PC-3 (cell line): ENCODE measurements at regions not wholly inside any gene's neighbourhood (a gene's known extent, or its start where the extent isn't known, plus 50 kb on each side); places are given as distances from the start of the nearest gene placed in this dataset.

Experiments used
- ATAC-seq: fragments of 200-7000 bp; cut with Tn5 transposase; 2 replicates; pipeline ENCODE4 v1.9.1; 2020; ENCODE audit warnings: mild to moderate bottlenecking, moderate library complexity
- BruUV-seq: library from RNA; stranded (reverse); fragments of 400-500 nt; replicated peaks from 2 replicates; lab custom pipeline; 2021; lab: Mats Ljungman, UMichigan
- CTCF ChIA-PET: fragments of 300-600 bp; sonication (Branson Sonifier 250); formaldehyde crosslinking; loops from one replicate; lab custom pipeline; 2022; ENCODE audit warnings: antibody characterized with exemption; lab: Charles Lee
- POLR2A ChIA-PET: fragments of 300-600 bp; sonication (Branson Sonifier 250); formaldehyde crosslinking; loops from one replicate; lab custom pipeline; 2022; ENCODE audit warnings: antibody characterized with exemption; ENCODE audit not compliant: unreplicated experiment; lab: Charles Lee
- DNase-seq: peaks from one replicate; pipeline ENCODE4 v3.0.0-alpha.2; 2015
- H2AFZ ChIP-seq: fragments of 300-600 bp; sonication (generic); 2 replicates; pipeline ENCODE4 v1.6.0; 2016; ENCODE audit warnings: antibody characterized with exemption, low read length
- H3F3A ChIP-seq: fragments of 300-600 bp; sonication (generic); one replicate; pipeline ENCODE4 v1.6.0; 2017; ENCODE audit warnings: antibody characterized with exemption, low read length, control low read depth, mild to moderate bottlenecking; ENCODE audit not compliant: unreplicated experiment
- H3K27ac ChIP-seq: fragments of 300-600 bp; sonication (generic); 2 replicates; pipeline ENCODE4 v1.5.1; 2016; ENCODE audit warnings: mild to moderate bottlenecking, low read length
- H3K27me3 ChIP-seq: fragments of 300-600 bp; sonication (generic); 2 replicates; pipeline ENCODE4 v1.6.1; 2016; ENCODE audit warnings: low read length, mixed read lengths
- H3K36me3 ChIP-seq: fragments of 300-600 bp; sonication (generic); 2 replicates; pipeline ENCODE4 v1.6.1; 2016; ENCODE audit warnings: low read depth, mixed run types, low read length, mixed read lengths
- H3K4me1 ChIP-seq: fragments of 300-600 bp; sonication (generic); 2 replicates; pipeline ENCODE4 v1.5.1; 2016; ENCODE audit warnings: low read length; ENCODE audit not compliant: insufficient read depth
- H3K4me2 ChIP-seq: fragments of 300-600 bp; sonication (generic); 2 replicates; pipeline ENCODE4 v1.6.0; 2016; ENCODE audit warnings: low read length
- H3K4me3 ChIP-seq: fragments of 300-600 bp; sonication (generic); 2 replicates; pipeline ENCODE4 v1.5.1; 2016; ENCODE audit warnings: mild to moderate bottlenecking, low read length, mixed read lengths
- H3K79me2 ChIP-seq: fragments of 300-600 bp; sonication (generic); 2 replicates; pipeline ENCODE4 v1.6.1; 2017; ENCODE audit warnings: low read length, mixed read lengths
- H3K9ac ChIP-seq: fragments of 300-600 bp; sonication (generic); 2 replicates; pipeline ENCODE4 v1.6.0; 2016; ENCODE audit warnings: mild to moderate bottlenecking, low read length
- H3K9me2 ChIP-seq: fragments of 300-600 bp; sonication (generic); replicated peaks from 2 replicates; pipeline ENCODE4 v1.6.1; 2016; ENCODE audit warnings: mixed run types, low read length, mixed read lengths
- H3K9me3 ChIP-seq: fragments of 300-600 bp; sonication (generic); 2 replicates; pipeline ENCODE4 v1.6.1; 2016; ENCODE audit warnings: low read length, mixed read lengths
- H4K20me1 ChIP-seq: fragments of 300-600 bp; sonication (generic); 2 replicates; pipeline ENCODE4 v1.6.1; 2016; ENCODE audit warnings: low read length, mixed read lengths
- EZH2 ChIP-seq: fragments of 300-600 bp; sonication (generic); IDR thresholded peaks from one replicate; pipeline ENCODE4 v1.6.1; 2017; ENCODE audit warnings: antibody characterized with exemption, mild to moderate bottlenecking, low read length; ENCODE audit not compliant: unreplicated experiment
- EZH2phosphoT487 ChIP-seq: fragments of 300-600 bp; sonication (generic); IDR thresholded peaks from 2 replicates; pipeline ENCODE4 v1.6.1; 2018; ENCODE audit warnings: mild to moderate bottlenecking, antibody characterized with exemption, low read length, borderline replicate concordance
- intact Hi-C: fragments of 100-400 bp; cut with micrococcal nuclease; formaldehyde crosslinking; loops from 2 replicates; pipeline ENCODE4 v1.9.0; 2023
- TF ChIP-seq, protein P1 (sequence below): fragments of 300-600 bp; sonication (generic); conservative IDR thresholded peaks from 2 replicates; pipeline ENCODE4 v1.5.1; 2017; ENCODE audit warnings: antibody characterized with exemption, low read depth, mild to moderate bottlenecking, low read length

GRCh38 chrX:130531066-130531465 lies 129.3 kb downstream of the RBMX2 start:
- Histone ChIP-seq H3K9me2 (no peaks in the 10 kb centered on the region), H3K27ac (no peak overlapping the region), H3K9me3 (no peaks in the 10 kb centered on the region), H3K4me1 (no peaks in the 10 kb centered on the region), H3K9ac (no peak overlapping the region), H3K4me3 (no peak overlapping the region), H3K4me2 (no peak overlapping the region), H3K79me2 (no peaks in the 10 kb centered on the region), H3K36me3 (no peaks in the 10 kb centered on the region), H4K20me1 (no peaks in the 10 kb centered on the region), H3K27me3 (no peaks in the 10 kb centered on the region), H3F3A (no peaks in the 10 kb centered on the region), H2AFZ (no peak overlapping the region)
- POLR2A ChIA-PET, result no interaction called here
- no peak for ATAC-seq
- CTCF ChIA-PET, result no interaction called here
- DNase-seq, result no peak
- TF ChIP-seq, protein P1, sequence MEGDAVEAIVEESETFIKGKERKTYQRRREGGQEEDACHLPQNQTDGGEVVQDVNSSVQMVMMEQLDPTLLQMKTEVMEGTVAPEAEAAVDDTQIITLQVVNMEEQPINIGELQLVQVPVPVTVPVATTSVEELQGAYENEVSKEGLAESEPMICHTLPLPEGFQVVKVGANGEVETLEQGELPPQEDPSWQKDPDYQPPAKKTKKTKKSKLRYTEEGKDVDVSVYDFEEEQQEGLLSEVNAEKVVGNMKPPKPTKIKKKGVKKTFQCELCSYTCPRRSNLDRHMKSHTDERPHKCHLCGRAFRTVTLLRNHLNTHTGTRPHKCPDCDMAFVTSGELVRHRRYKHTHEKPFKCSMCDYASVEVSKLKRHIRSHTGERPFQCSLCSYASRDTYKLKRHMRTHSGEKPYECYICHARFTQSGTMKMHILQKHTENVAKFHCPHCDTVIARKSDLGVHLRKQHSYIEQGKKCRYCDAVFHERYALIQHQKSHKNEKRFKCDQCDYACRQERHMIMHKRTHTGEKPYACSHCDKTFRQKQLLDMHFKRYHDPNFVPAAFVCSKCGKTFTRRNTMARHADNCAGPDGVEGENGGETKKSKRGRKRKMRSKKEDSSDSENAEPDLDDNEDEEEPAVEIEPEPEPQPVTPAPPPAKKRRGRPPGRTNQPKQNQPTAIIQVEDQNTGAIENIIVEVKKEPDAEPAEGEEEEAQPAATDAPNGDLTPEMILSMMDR, result no peak
- TF ChIP-seq EZH2phosphoT487, result no peak
- TF ChIP-seq EZH2, result no peak
- BruUV-seq, result no TSS peak
- intact Hi-C loops, result no loop called here

- Histone ChIP-seq H3F3A (no peaks in the 10 kb centered on the region), H3K9me2 (no peaks in the 10 kb centered on the region), H3K4me3 (no peak overlapping the region), H4K20me1 (no peaks in the 10 kb centered on the region), H2AFZ (peak overlapping the region; percentile 73; the same call in 1 of the 2 replicates), H3K4me2 (peak overlapping the region; percentile 65), H3K36me3 (no peaks in the 10 kb centered on the region), H3K27me3 (no peaks in the 10 kb centered on the region), H3K4me1 (no peaks in the 10 kb centered on the region), H3K27ac (no peak overlapping the region), H3K79me2 (no peaks in the 10 kb centered on the region), H3K9ac (no peak overlapping the region), H3K9me3 (no peaks in the 10 kb centered on the region)
- CTCF ChIA-PET, result interaction anchor here (0.6 to 1.2 kb wide), 3 partner anchors 36 to 377 kb away, joined by 3 to 8 read pairs (median 7); no protein-coding TSS in a partner anchor
- TF ChIP-seq, protein P1, result peak; percentile 78
- TF ChIP-seq EZH2phosphoT487, result no peak
- TF ChIP-seq EZH2, result no peak
- intact Hi-C loops, result loop anchor here (1.0 to 5.0 kb wide), 4 partner anchors 148 to 377 kb away; partner anchors contain the start of gene ENOX2
- no TSS peak for BruUV-seq
- ATAC-seq, result peak; percentile 55
- POLR2A ChIA-PET, result no interaction called here
- DNase-seq, result peak; percentile 63
Observed at GRCh38 chrX:130539721-130540321, 138.0 kb downstream of the RBMX2 start.

GRCh38 chrX:130543603-130544325 lies 142.0 kb downstream of the RBMX2 start:
- Histone ChIP-seq H3K4me1 (no peaks in the 10 kb centered on the region), H4K20me1 (no peaks in the 10 kb centered on the region), H3K4me3 (no peak overlapping the region), H3K79me2 (no peaks in the 10 kb centered on the region), H3K4me2 (no peak overlapping the region), H3K9ac (no peak overlapping the region), H3K27ac (no peak overlapping the region), H3K9me3 (no peaks in the 10 kb centered on the region), H3K36me3 (no peaks in the 10 kb centered on the region), H3F3A (no peaks in the 10 kb centered on the region), H3K9me2 (no peaks in the 10 kb centered on the region), H2AFZ (no peak overlapping the region), H3K27me3 (no peaks in the 10 kb centered on the region)
- ATAC-seq, result no peak
- ChIA-PET POLR2A (no interaction called here), CTCF (no interaction called here)
- intact Hi-C loops, result no loop called here
- TF ChIP-seq, protein P1, result no peak
- TF ChIP-seq EZH2phosphoT487 (no peak), EZH2 (no peak)
- no TSS peak for BruUV-seq
- no peak for DNase-seq
